Activated T-cell treated with anti-CD3 and anti-CD28 coated beads, Interleukin-2, amount 50 U/mL, for 4 hours (primary cell): ENCODE measurements at regions not wholly inside any gene's neighbourhood (a gene's known extent, or its start where the extent isn't known, plus 50 kb on each side); places are given as distances from the start of the nearest gene placed in this dataset.
"Not testable (repeated sequence)": the region's sequence is repeated elsewhere in the genome, so short reads cannot be mapped to it uniquely, and the experiment has no call there.

Experiments
- ATAC-seq, 2 donors: fragments of 200-7000 bp; cut with Tn5 transposase; one replicate each; pipeline ENCODE4 v1.10.0; 2021
- DNase-seq: peaks from one replicate; pipeline ENCODE4 v3.0.0-alpha.2; 2020
- H3K27me3 Mint-ChIP-seq: one replicate; pipeline ENCODE4 v1.8.0; 2021; ENCODE audit warnings: low read depth, mixed read lengths
- H3K36me3 Mint-ChIP-seq: one replicate; pipeline ENCODE4 v1.8.0; 2022; ENCODE audit warnings: mixed read lengths; ENCODE audit not compliant: insufficient read depth
- H3K4me1 Mint-ChIP-seq: one replicate; pipeline ENCODE4 v1.8.0; 2021; ENCODE audit warnings: low read depth, mixed read lengths
- H3K4me3 Mint-ChIP-seq: one replicate; pipeline ENCODE4 v1.8.0; 2021; ENCODE audit warnings: mild to moderate bottlenecking, moderate library complexity, mixed read lengths
- H3K9me3 Mint-ChIP-seq: one replicate; pipeline ENCODE4 v1.8.0; 2021; ENCODE audit warnings: mixed read lengths

GRCh38 chr4:7141151-7141834 lies 51.0 kb upstream of the SORCS2 start:
- Mint-ChIP-seq H3K4me1 (no peaks in the 10 kb centered on the region), H3K36me3 (no peaks in the 10 kb centered on the region), H3K9me3 (no peaks in the 10 kb centered on the region), H3K4me3 (no peak overlapping the region), H3K27me3 (peaks cover 11% of the 10 kb centered on the region)
- DNase-seq (no peak), ATAC-seq (no peak)

- DNase-seq: no peak
- Mint-ChIP-seq H3K4me1 (no peaks in the 10 kb centered on the region), H3K9me3 (no peaks in the 10 kb centered on the region), H3K4me3 (no peak overlapping the region), H3K36me3 (no peaks in the 10 kb centered on the region), H3K27me3 (peaks cover 11% of the 10 kb centered on the region)
- ATAC-seq: no peak
Observed at GRCh38 chr4:7140692-7141069, 51.7 kb upstream of the SORCS2 start.

GRCh38 chr4:7140062-7140691 lies 52.2 kb upstream of the SORCS2 start:
- no peak overlapping the region for H3K4me3 Mint-ChIP-seq
- ATAC-seq (no peak), DNase-seq (no peak)
- H3K36me3 Mint-ChIP-seq: no peaks in the 10 kb centered on the region
- no peaks in the 10 kb centered on the region for H3K9me3 Mint-ChIP-seq
- H3K4me1 Mint-ChIP-seq: no peaks in the 10 kb centered on the region
- peaks cover 11% of the 10 kb centered on the region for H3K27me3 Mint-ChIP-seq

- H3K4me3 Mint-ChIP-seq: no peak overlapping the region
- DNase-seq (no peak), ATAC-seq (no peak)
- no peaks in the 10 kb centered on the region for H3K36me3 Mint-ChIP-seq
- peaks cover 6% of the 10 kb centered on the region for H3K27me3 Mint-ChIP-seq
- H3K9me3 Mint-ChIP-seq: no peaks in the 10 kb centered on the region
- no peaks in the 10 kb centered on the region for H3K4me1 Mint-ChIP-seq
Observed at GRCh38 chr4:7139167-7139982, 53.0 kb upstream of the SORCS2 start.

- Mint-ChIP-seq H3K9me3 (no peaks in the 10 kb centered on the region), H3K4me3 (no peak overlapping the region), H3K4me1 (no peaks in the 10 kb centered on the region), H3K36me3 (no peaks in the 10 kb centered on the region), H3K27me3 (peaks cover 4% of the 10 kb centered on the region)
- ATAC-seq (peak in 1 of 2 donors; percentile 14), DNase-seq (no peak)
Observed at GRCh38 chr4:7138223-7139166, 53.8 kb upstream of the SORCS2 start.

GRCh38 chr4:7137326-7138200 lies 54.8 kb upstream of the SORCS2 start:
- DNase-seq (no peak), ATAC-seq (no peak)
- Mint-ChIP-seq H3K4me3 (no peak overlapping the region), H3K4me1 (no peaks in the 10 kb centered on the region), H3K27me3 (no peaks in the 10 kb centered on the region), H3K9me3 (peaks cover 4% of the 10 kb centered on the region), H3K36me3 (no peaks in the 10 kb centered on the region)

GRCh38 chr4:7136351-7136750 lies 56.0 kb upstream of the SORCS2 start:
- no peaks in the 10 kb centered on the region for H3K27me3 Mint-ChIP-seq
- H3K4me3 Mint-ChIP-seq: no peak overlapping the region
- H3K36me3 Mint-ChIP-seq: no peaks in the 10 kb centered on the region
- DNase-seq (no peak), ATAC-seq (no peak)
- H3K9me3 Mint-ChIP-seq: peaks cover 4% of the 10 kb centered on the region
- H3K4me1 Mint-ChIP-seq: no peaks in the 10 kb centered on the region

- DNase-seq: no peak
- H3K36me3 Mint-ChIP-seq: no peaks in the 10 kb centered on the region
Observed at GRCh38 chr4:7135389-7135746, 57.0 kb upstream of the SORCS2 start.

GRCh38 chr4:7134737-7135388 lies 57.5 kb upstream of the SORCS2 start:
- no peak for DNase-seq
- H3K4me1 Mint-ChIP-seq: no peaks in the 10 kb centered on the region
- no peak overlapping the region for H3K4me3 Mint-ChIP-seq
- peaks cover 4% of the 10 kb centered on the region for H3K9me3 Mint-ChIP-seq
- no peaks in the 10 kb centered on the region for H3K36me3 Mint-ChIP-seq
- peak in 1 of 2 donors; percentile 28 for ATAC-seq
- H3K27me3 Mint-ChIP-seq: no peaks in the 10 kb centered on the region

More at GRCh38 chr4:7135389-7135746, 57.0 kb upstream of the SORCS2 start:
- peaks cover 4% of the 10 kb centered on the region for H3K9me3 Mint-ChIP-seq
- H3K27me3 Mint-ChIP-seq: no peaks in the 10 kb centered on the region
- peak in 1 of 2 donors; percentile 16 for ATAC-seq
- H3K4me1 Mint-ChIP-seq: no peaks in the 10 kb centered on the region
- no peak overlapping the region for H3K4me3 Mint-ChIP-seq

- not testable (repeated sequence) for DNase-seq, H3K4me3 Mint-ChIP-seq, H3K4me1 Mint-ChIP-seq, H3K36me3 Mint-ChIP-seq, ATAC-seq, H3K9me3 Mint-ChIP-seq, H3K27me3 Mint-ChIP-seq
Observed at GRCh38 chr4:7133818-7134650, 58.3 kb upstream of the SORCS2 start.

- DNase-seq: no peak
- Mint-ChIP-seq H3K9me3 (peaks cover 4% of the 10 kb centered on the region), H3K4me3 (no peak overlapping the region)
Observed at GRCh38 chr4:7132730-7133582, 59.4 kb upstream of the SORCS2 start.

GRCh38 chr4:7132249-7132648 lies 60.1 kb upstream of the SORCS2 start:
- DNase-seq (no peak), ATAC-seq (no peak)
- no peak overlapping the region for H3K4me3 Mint-ChIP-seq
- peaks cover under 1% of the 10 kb centered on the region for H3K27me3 Mint-ChIP-seq
- H3K36me3 Mint-ChIP-seq: no peaks in the 10 kb centered on the region
- peaks cover 4% of the 10 kb centered on the region for H3K9me3 Mint-ChIP-seq
- H3K4me1 Mint-ChIP-seq: no peaks in the 10 kb centered on the region

More at GRCh38 chr4:7132730-7133582, 59.4 kb upstream of the SORCS2 start:
- ATAC-seq: no peak
- Mint-ChIP-seq H3K4me1 (no peaks in the 10 kb centered on the region), H3K27me3 (no peaks in the 10 kb centered on the region), H3K36me3 (no peaks in the 10 kb centered on the region)
